Mucosa of descending colon (tissue), 3 donors: ENCODE measurements at regions not wholly inside any gene's neighbourhood (a gene's known extent, or its start where the extent isn't known, plus 50 kb on each side); places are given as distances from the start of the nearest gene placed in this dataset.

ENCODE experiments used
- ATAC-seq: fragments of 200-7000 bp; cut with Tn5 transposase; one replicate; pipeline ENCODE4 v1.9.1; 2020; ENCODE audit warnings: mild to moderate bottlenecking, moderate library complexity
- DNase-seq, 3 donors: peaks; one replicate each; pipeline ENCODE4 v3.0.0-alpha.2; 2020
- H3K36me3 ChIP-seq: fragments of 200-600 bp; one replicate; pipeline ENCODE4 v1.8.0; 2021; ENCODE audit warnings: low read depth, mild to moderate bottlenecking
- H3K4me1 ChIP-seq: fragments of 200-600 bp; one replicate; pipeline ENCODE4 v1.8.0; 2021; ENCODE audit warnings: low read depth, mild to moderate bottlenecking
- H3K4me3 ChIP-seq: fragments of 200-600 bp; one replicate; pipeline ENCODE4 v1.8.0; 2021; ENCODE audit warnings: mild to moderate bottlenecking
- H3K9me3 ChIP-seq: fragments of 200-600 bp; one replicate; pipeline ENCODE4 v1.8.0; 2021; ENCODE audit warnings: mild to moderate bottlenecking
- intact Hi-C, 2 donors: fragments of 100-400 bp; cut with DNase I in 1 of 2; cut with micrococcal nuclease in 1 of 2; formaldehyde crosslinking; loops; one replicate each; pipeline versions ENCODE4 v1.11.0 to v1.11.1; 2022; cut with DNase I, micrococcal nuclease
- TF ChIP-seq, protein P1 (sequence below): fragments of 200-600 bp; IDR thresholded peaks from one replicate; pipeline ENCODE4 v1.8.0; 2022; ENCODE audit warnings: antibody characterized with exemption, mild to moderate bottlenecking
- donor health status: DM: no; HTN: no; CAD: no; lungs with moderate emphysema.
- donor health status: DM: no; HTN: no; CAD: no.
- donor health status: DM: no; HTN: yes; CAD: no.

GRCh38 chr1:36737767-36738166 is 255.1 kb upstream of the CSF3R start:
- no peaks in the 10 kb centered on the region for H3K4me1 ChIP-seq
- ATAC-seq (no peak), DNase-seq (no peak)
- no peaks in the 10 kb centered on the region for H3K9me3 ChIP-seq
- intact Hi-C loops, result no loop called here
- TF ChIP-seq, protein P1, sequence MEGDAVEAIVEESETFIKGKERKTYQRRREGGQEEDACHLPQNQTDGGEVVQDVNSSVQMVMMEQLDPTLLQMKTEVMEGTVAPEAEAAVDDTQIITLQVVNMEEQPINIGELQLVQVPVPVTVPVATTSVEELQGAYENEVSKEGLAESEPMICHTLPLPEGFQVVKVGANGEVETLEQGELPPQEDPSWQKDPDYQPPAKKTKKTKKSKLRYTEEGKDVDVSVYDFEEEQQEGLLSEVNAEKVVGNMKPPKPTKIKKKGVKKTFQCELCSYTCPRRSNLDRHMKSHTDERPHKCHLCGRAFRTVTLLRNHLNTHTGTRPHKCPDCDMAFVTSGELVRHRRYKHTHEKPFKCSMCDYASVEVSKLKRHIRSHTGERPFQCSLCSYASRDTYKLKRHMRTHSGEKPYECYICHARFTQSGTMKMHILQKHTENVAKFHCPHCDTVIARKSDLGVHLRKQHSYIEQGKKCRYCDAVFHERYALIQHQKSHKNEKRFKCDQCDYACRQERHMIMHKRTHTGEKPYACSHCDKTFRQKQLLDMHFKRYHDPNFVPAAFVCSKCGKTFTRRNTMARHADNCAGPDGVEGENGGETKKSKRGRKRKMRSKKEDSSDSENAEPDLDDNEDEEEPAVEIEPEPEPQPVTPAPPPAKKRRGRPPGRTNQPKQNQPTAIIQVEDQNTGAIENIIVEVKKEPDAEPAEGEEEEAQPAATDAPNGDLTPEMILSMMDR, result no peak
- H3K36me3 ChIP-seq, result no peaks in the 10 kb centered on the region
- no peak overlapping the region for H3K4me3 ChIP-seq

- TF ChIP-seq, protein P1, result no peak
- ATAC-seq (no peak), DNase-seq (no peak)
- no peaks in the 10 kb centered on the region for H3K4me1 ChIP-seq
- H3K9me3 ChIP-seq, result no peaks in the 10 kb centered on the region
- no peaks in the 10 kb centered on the region for H3K36me3 ChIP-seq
- intact Hi-C loops, result no loop called here
- H3K4me3 ChIP-seq, result no peak overlapping the region
Observed at GRCh38 chr1:36737038-36737555, 254.4 kb upstream of the CSF3R start.

- no peak overlapping the region for H3K4me3 ChIP-seq
- intact Hi-C loops, result no loop called here
- DNase-seq (no peak), ATAC-seq (no peak)
- H3K4me1 ChIP-seq, result no peaks in the 10 kb centered on the region
- H3K9me3 ChIP-seq, result no peaks in the 10 kb centered on the region
- no peaks in the 10 kb centered on the region for H3K36me3 ChIP-seq
- TF ChIP-seq, protein P1, result no peak
Observed at GRCh38 chr1:36735939-36736730, 253.4 kb upstream of the CSF3R start.

GRCh38 chr1:36735436-36735835 is 252.7 kb upstream of the CSF3R start:
- no peak for ATAC-seq
- intact Hi-C loops, result no loop called here

DNA sequence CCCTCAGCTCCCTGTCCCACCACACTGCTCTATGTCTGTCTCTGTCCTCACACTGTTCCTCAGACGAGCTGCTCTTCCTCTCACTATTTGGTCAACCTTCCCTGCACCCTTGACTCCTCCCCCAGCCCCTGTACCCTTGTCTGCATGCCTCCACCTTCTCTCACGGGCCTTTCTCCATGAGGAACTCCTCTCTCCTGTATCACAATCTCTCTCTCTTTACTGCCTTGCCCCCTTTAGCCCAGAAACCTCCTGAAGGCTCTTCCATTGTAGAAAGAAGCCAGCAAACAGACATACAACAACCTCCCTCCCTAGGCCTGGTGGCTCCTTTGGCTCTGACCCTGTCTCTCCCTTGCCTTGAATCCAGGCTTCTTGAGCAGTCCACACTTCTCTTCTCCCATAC is 251.6 kb upstream of the CSF3R start:
- TF ChIP-seq, protein P1, result no peak
- Histone ChIP-seq H3K9me3 (no peaks in the 10 kb centered on the region), H3K36me3 (no peaks in the 10 kb centered on the region), H3K4me3 (no peak overlapping the region), H3K4me1 (no peaks in the 10 kb centered on the region)
- ATAC-seq, result no peak
- intact Hi-C loops, result no loop called here
- no peak for DNase-seq

More at GRCh38 chr1:36735436-36735835, 252.7 kb upstream of the CSF3R start:
- Histone ChIP-seq H3K36me3 (no peaks in the 10 kb centered on the region), H3K4me1 (no peaks in the 10 kb centered on the region), H3K4me3 (no peak overlapping the region), H3K9me3 (no peaks in the 10 kb centered on the region)
- TF ChIP-seq, protein P1, result no peak
- no peak for DNase-seq
